ENCODE measurements at regions not wholly inside any gene's neighbourhood (a gene's known extent, or its start where the extent isn't known, plus 50 kb on each side); places are given as distances from the start of the nearest gene placed in this dataset.

- TF ChIP-seq, protein P1, sequence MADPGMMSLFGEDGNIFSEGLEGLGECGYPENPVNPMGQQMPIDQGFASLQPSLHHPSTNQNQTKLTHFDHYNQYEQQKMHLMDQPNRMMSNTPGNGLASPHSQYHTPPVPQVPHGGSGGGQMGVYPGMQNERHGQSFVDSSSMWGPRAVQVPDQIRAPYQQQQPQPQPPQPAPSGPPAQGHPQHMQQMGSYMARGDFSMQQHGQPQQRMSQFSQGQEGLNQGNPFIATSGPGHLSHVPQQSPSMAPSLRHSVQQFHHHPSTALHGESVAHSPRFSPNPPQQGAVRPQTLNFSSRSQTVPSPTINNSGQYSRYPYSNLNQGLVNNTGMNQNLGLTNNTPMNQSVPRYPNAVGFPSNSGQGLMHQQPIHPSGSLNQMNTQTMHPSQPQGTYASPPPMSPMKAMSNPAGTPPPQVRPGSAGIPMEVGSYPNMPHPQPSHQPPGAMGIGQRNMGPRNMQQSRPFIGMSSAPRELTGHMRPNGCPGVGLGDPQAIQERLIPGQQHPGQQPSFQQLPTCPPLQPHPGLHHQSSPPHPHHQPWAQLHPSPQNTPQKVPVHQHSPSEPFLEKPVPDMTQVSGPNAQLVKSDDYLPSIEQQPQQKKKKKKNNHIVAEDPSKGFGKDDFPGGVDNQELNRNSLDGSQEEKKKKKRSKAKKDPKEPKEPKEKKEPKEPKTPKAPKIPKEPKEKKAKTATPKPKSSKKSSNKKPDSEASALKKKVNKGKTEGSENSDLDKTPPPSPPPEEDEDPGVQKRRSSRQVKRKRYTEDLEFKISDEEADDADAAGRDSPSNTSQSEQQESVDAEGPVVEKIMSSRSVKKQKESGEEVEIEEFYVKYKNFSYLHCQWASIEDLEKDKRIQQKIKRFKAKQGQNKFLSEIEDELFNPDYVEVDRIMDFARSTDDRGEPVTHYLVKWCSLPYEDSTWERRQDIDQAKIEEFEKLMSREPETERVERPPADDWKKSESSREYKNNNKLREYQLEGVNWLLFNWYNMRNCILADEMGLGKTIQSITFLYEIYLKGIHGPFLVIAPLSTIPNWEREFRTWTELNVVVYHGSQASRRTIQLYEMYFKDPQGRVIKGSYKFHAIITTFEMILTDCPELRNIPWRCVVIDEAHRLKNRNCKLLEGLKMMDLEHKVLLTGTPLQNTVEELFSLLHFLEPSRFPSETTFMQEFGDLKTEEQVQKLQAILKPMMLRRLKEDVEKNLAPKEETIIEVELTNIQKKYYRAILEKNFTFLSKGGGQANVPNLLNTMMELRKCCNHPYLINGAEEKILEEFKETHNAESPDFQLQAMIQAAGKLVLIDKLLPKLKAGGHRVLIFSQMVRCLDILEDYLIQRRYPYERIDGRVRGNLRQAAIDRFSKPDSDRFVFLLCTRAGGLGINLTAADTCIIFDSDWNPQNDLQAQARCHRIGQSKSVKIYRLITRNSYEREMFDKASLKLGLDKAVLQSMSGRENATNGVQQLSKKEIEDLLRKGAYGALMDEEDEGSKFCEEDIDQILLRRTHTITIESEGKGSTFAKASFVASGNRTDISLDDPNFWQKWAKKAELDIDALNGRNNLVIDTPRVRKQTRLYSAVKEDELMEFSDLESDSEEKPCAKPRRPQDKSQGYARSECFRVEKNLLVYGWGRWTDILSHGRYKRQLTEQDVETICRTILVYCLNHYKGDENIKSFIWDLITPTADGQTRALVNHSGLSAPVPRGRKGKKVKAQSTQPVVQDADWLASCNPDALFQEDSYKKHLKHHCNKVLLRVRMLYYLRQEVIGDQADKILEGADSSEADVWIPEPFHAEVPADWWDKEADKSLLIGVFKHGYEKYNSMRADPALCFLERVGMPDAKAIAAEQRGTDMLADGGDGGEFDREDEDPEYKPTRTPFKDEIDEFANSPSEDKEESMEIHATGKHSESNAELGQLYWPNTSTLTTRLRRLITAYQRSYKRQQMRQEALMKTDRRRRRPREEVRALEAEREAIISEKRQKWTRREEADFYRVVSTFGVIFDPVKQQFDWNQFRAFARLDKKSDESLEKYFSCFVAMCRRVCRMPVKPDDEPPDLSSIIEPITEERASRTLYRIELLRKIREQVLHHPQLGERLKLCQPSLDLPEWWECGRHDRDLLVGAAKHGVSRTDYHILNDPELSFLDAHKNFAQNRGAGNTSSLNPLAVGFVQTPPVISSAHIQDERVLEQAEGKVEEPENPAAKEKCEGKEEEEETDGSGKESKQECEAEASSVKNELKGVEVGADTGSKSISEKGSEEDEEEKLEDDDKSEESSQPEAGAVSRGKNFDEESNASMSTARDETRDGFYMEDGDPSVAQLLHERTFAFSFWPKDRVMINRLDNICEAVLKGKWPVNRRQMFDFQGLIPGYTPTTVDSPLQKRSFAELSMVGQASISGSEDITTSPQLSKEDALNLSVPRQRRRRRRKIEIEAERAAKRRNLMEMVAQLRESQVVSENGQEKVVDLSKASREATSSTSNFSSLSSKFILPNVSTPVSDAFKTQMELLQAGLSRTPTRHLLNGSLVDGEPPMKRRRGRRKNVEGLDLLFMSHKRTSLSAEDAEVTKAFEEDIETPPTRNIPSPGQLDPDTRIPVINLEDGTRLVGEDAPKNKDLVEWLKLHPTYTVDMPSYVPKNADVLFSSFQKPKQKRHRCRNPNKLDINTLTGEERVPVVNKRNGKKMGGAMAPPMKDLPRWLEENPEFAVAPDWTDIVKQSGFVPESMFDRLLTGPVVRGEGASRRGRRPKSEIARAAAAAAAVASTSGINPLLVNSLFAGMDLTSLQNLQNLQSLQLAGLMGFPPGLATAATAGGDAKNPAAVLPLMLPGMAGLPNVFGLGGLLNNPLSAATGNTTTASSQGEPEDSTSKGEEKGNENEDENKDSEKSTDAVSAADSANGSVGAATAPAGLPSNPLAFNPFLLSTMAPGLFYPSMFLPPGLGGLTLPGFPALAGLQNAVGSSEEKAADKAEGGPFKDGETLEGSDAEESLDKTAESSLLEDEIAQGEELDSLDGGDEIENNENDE (IDR thresholded peaks at IDR 0.05; ENCODE audit: insufficient replicate concordance, low read length): no peak
- TF ChIP-seq USF2 (IDR thresholded peaks at IDR 0.05; ENCODE audit: low read length) (no peak), JUN (IDR thresholded peaks at IDR 0.05; ENCODE audit: low read depth, low read length) (no peak), POU5F1 (IDR thresholded peaks at IDR 0.05; ENCODE audit: low read depth, low read length) (no peak), EP300 (IDR thresholded peaks at IDR 0.05; ENCODE audit: borderline replicate concordance in 1 of 2, low read depth in 2 of 2, low read length in 2 of 2) (no peak), KDM4A (IDR thresholded peaks at IDR 0.05; ENCODE audit: low read depth, low read length, severe bottlenecking) (no peak), YY1 (IDR thresholded peaks at IDR 0.05; ENCODE audit: low read depth, low read length) (no peak), EGR1 (IDR thresholded peaks at IDR 0.05; ENCODE audit: borderline replicate concordance, low read depth, low read length) (no peak)
These were observed 190.5 kb upstream of the CHD1 start (continued) for GRCh38 chr5:99119326-99119725.

All from H1 (cell line).